SH-SY5Y (cell line): ENCODE measurements at regions not wholly inside any gene's neighbourhood (a gene's known extent, or its start where the extent isn't known, plus 50 kb on each side); places are given as distances from the start of the nearest gene placed in this dataset.

Experiments used
- GATA2 ChIP-seq: IDR thresholded peaks from 2 replicates; pipeline ENCODE4 v1.6.1; 2011; ENCODE audit warnings: mild to moderate bottlenecking, low read depth, low read length
- GATA3 ChIP-seq: IDR thresholded peaks from 2 replicates; pipeline ENCODE4 v1.6.1; 2011; ENCODE audit warnings: low read depth, mild to moderate bottlenecking, low read length, moderate library complexity

DNA sequence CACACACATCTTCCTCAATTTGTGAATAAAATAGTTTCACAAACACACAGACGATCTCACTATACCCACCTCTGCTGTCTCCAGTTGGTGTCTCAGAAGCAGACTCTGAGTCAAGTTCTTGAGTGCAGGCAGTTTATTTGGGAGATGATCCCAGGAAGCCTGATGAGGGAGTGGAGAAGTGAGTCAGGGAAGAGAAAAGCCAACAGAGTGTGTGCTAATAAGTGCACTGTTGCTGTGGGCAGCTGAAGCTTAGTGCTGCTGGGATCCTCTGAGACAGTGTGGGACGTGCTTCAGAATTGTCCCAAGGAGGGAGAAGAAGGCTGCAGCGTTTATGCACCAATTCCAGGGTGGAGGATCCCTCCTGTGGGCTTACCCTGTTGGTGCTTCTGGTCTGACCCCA is 423.2 kb upstream of the C16orf82 start:
- TF ChIP-seq GATA2 (no peak), GATA3 (no peak)
